Skeletal muscle tissue (tissue), 3 donors: ENCODE measurements at regions not wholly inside any gene's neighbourhood (a gene's known extent, or its start where the extent isn't known, plus 50 kb on each side); places are given as distances from the start of the nearest gene placed in this dataset.

Source experiments
- H3K27ac ChIP-seq: one replicate; pipeline ENCODE4 v1.7.0; 2013; ENCODE audit warnings: mild to moderate bottlenecking, low read depth, low read length, inconsistent platforms
- H3K27me3 ChIP-seq, 3 donors: one replicate each; pipeline ENCODE4 v1.7.0; 2013; ENCODE audit warnings: low read length in 3 of 3; ENCODE audit not compliant: control insufficient read depth in 3 of 3, insufficient read depth in 3 of 3
- H3K36me3 ChIP-seq, 3 donors: one replicate each; pipeline ENCODE4 v1.7.0; 2013; ENCODE audit warnings: low read length in 3 of 3; ENCODE audit not compliant: control insufficient read depth in 3 of 3, insufficient read depth in 3 of 3
- H3K4me1 ChIP-seq, 3 donors: one replicate each; pipeline ENCODE4 v1.7.0; 2013; ENCODE audit warnings: low read length in 3 of 3, mild to moderate bottlenecking in 3 of 3; ENCODE audit not compliant: control insufficient read depth in 3 of 3, insufficient read depth in 3 of 3
- H3K4me3 ChIP-seq, 3 donors: one replicate each; pipeline ENCODE4 v1.7.0; 2013; ENCODE audit warnings: low read length in 3 of 3
- H3K9ac ChIP-seq, 3 donors: one replicate each; pipeline ENCODE4 v1.7.0; 2013; ENCODE audit warnings: low read length in 3 of 3, mild to moderate bottlenecking in 3 of 3, moderate library complexity in 2 of 3, low read depth in 1 of 3
- H3K9me3 ChIP-seq, 3 donors: one replicate each; pipeline ENCODE4 v1.7.0; 2013; ENCODE audit warnings: low read length in 3 of 3; ENCODE audit not compliant: control insufficient read depth in 3 of 3
- donor health status: Osteomylitis.

DNA sequence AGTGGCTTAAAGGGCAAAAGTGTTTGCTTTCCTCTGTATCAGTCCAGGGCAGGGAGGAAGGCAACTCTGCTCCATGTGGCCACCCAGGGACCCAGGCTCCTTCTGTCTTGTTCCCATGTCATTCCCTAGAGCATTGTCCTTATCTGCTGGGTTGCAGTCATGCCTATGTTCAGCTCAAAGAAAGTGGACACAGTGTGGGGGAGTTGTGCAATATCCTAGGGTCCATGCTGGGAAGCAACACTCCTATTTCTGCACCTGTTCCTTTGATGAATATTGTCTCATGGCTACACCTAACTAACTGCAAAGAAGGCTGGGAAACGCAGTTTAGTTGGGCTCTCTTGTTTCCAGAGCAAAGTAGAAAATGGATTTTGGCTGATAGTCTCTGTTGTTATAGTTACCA, 107.0 kb upstream of the OTUD4 start:
- Histone ChIP-seq H3K4me1 (peaks cover 9 to 21% (median 12%) of the 10 kb centered on the region in 3 donors), H3K4me3 (no peak overlapping the region), H3K9ac (no peak overlapping the region), H3K27me3 (no peaks in the 10 kb centered on the region), H3K9me3 (peaks cover 0 to 4% (median 0%) of the 10 kb centered on the region in 3 donors), H3K36me3 (no peaks in the 10 kb centered on the region), H3K27ac (no peak overlapping the region)

DNA sequence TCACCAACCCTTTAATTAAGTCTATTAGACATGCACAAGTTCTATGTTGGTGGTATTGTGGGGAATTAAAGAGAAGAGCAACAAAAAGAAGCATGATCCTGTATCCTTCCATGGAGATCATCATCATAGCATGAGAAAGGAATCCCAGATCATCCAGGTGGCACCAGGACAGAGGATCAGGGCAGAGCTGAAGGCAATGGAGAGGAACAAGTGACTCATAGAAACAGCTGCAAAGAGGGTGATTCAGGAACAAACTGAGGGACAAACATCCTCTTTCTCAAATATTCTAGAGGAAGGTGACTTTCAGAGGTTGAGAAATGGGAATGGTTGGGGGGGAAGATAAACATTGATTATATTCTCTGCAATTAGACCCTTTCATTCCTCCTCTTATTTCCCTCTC, 105.5 kb upstream of the OTUD4 start:
- H3K27ac ChIP-seq, result no peak overlapping the region
- no peak overlapping the region for H3K4me3 ChIP-seq
- H3K9ac ChIP-seq, result no peak overlapping the region
- H3K9me3 ChIP-seq, result peaks cover 0 to 4% (median 0%) of the 10 kb centered on the region in 3 donors
- peaks cover 9 to 21% (median 12%) of the 10 kb centered on the region in 3 donors for H3K4me1 ChIP-seq
- H3K36me3 ChIP-seq, result no peaks in the 10 kb centered on the region
- H3K27me3 ChIP-seq, result no peaks in the 10 kb centered on the region

DNA sequence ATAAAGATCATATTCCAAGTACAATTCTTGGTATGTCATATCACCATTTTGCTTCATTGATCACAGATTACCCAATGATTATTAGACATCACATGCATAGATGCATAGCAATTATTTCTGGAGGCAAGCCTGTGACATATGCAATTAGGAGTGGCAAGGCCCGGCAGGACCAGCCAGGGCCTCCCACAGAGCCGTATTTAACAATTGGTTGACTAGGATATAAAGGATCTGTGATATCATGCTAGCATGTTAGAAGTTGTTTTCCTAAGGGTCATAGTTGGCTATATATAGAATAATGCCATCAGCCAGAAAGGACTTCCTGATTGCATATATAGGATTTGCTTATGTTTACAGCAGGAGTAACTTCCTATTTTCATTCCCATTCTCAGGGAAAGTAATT, 103.5 kb upstream of the OTUD4 start:
- no peak overlapping the region for H3K4me3 ChIP-seq
- no peak overlapping the region for H3K27ac ChIP-seq
- no peaks in the 10 kb centered on the region for H3K36me3 ChIP-seq
- H3K4me1 ChIP-seq, result peaks cover under 1 to 13% (median 9%) of the 10 kb centered on the region in 3 donors
- H3K27me3 ChIP-seq, result no peaks in the 10 kb centered on the region
- H3K9ac ChIP-seq, result no peak overlapping the region
- peaks cover 0 to 4% (median 0%) of the 10 kb centered on the region in 3 donors for H3K9me3 ChIP-seq

DNA sequence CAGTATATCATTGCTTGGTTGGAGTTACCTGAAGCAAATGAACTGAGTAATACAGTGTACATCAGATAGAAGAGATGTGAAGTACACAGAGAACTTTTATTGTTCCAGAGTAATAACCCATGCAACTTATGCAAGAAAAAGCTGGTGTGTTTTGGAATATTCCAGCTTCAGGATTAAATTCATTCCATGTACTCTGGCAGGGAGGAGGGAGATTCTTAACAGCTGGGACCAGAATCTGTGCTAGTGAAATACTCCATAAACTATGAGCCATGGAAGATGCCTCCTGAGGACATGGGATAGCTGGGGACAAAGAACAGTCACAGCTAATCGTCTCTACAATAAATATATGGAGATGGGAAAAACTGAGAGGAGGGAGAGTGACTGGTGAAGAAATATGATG, 101.6 kb upstream of the OTUD4 start:
- no peak overlapping the region for H3K27ac ChIP-seq
- no peaks in the 10 kb centered on the region for H3K27me3 ChIP-seq
- no peak overlapping the region for H3K9ac ChIP-seq
- no peak overlapping the region for H3K4me3 ChIP-seq
- no peaks in the 10 kb centered on the region for H3K9me3 ChIP-seq
- H3K4me1 ChIP-seq, result peaks cover 5 to 17% (median 5%) of the 10 kb centered on the region in 3 donors
- no peaks in the 10 kb centered on the region for H3K36me3 ChIP-seq

GRCh38 chr4:145281224-145281623, 100.8 kb upstream of the OTUD4 start:
- H3K4me1 ChIP-seq, result peaks cover 5 to 17% (median 5%) of the 10 kb centered on the region in 3 donors
- no peaks in the 10 kb centered on the region for H3K9me3 ChIP-seq
- H3K27ac ChIP-seq, result no peak overlapping the region
- no peaks in the 10 kb centered on the region for H3K36me3 ChIP-seq
- H3K9ac ChIP-seq, result no peak overlapping the region
- no peak overlapping the region for H3K4me3 ChIP-seq
- no peaks in the 10 kb centered on the region for H3K27me3 ChIP-seq

DNA sequence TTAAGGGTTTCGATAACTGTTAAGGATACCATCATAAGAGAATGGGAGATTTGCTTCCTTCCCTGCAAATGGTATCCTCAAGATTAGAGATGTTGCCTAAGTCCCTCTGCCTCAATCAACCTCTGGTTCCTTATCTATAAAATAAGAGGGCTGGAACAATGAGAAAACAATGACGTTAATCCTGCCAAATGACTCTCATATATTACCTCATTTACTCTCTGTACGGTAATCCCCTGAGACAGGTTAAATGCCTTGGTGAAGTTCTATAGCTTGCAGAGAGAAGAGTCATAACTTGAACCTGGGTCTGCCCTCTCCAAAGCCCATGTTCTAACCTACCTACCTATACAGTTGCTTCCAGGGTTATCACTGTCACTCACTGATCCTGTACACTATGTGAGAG, 100.2 kb upstream of the OTUD4 start:
- Histone ChIP-seq H3K9me3 (no peaks in the 10 kb centered on the region), H3K27me3 (no peaks in the 10 kb centered on the region), H3K27ac (no peak overlapping the region), H3K9ac (no peak overlapping the region), H3K36me3 (no peaks in the 10 kb centered on the region), H3K4me3 (no peak overlapping the region), H3K4me1 (peaks cover 5 to 17% (median 5%) of the 10 kb centered on the region in 3 donors)

DNA sequence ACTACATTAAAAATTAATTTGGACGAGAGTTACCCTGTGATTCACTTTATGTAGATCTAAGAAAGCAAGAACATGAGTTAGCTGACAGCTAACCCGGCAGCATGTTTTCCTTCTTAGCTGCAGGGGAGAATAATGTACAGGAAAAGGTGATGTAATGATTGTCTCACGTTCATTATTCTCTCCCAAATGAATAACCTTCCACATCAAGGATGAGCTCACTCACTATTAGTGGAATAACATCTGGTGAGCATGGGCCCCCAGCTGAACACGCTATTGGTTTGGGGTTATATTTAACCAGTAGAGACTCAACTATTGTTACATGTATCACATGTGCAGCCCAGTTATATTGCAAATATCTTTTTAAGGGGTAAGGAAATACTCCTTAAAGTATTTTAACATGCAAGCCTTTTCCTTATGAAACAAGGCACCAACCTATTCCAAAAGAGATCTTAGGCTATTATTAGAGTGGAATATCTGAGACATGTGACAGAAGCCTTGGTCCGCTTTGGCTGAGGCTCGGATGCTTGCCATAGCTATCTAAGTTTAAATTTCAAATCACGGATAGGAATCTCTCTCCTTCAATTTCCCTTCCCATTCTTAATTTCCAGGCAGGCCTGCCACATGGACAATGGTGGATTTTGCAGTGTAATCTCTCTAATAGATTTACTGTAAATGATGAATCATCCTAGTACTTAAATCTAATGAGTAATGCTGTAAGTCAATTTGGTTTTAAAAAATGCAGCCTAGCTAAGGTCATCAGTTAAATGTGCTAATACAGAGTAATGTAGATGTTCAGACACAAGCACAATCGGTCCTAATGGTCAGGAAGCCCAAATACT, 99.0 kb upstream of the OTUD4 start:
- Histone ChIP-seq H3K27me3 (no peaks in the 10 kb centered on the region), H3K9ac (peak overlapping the region; percentile 47 to 66 (median 51)), H3K27ac (peak overlapping the region; percentile 89), H3K4me1 (peaks cover 5 to 17% (median 5%) of the 10 kb centered on the region in 3 donors), H3K36me3 (no peaks in the 10 kb centered on the region), H3K4me3 (peak overlapping the region in 2 of 3 donors; percentile 23 to 31), H3K9me3 (no peaks in the 10 kb centered on the region)

- Histone ChIP-seq H3K4me1 (peaks cover 5 to 17% (median 5%) of the 10 kb centered on the region in 3 donors), H3K4me3 (peak overlapping the region in 2 of 3 donors; percentile 23 to 31), H3K27me3 (no peaks in the 10 kb centered on the region), H3K36me3 (no peaks in the 10 kb centered on the region), H3K27ac (peak overlapping the region; percentile 89), H3K9me3 (no peaks in the 10 kb centered on the region), H3K9ac (peak overlapping the region; percentile 47 to 66 (median 51))
These were observed 98.1 kb upstream of the OTUD4 start for GRCh38 chr4:145278341-145279121.

- Histone ChIP-seq H3K4me3 (no peak overlapping the region), H3K9me3 (no peaks in the 10 kb centered on the region), H3K27ac (no peak overlapping the region), H3K36me3 (no peaks in the 10 kb centered on the region), H3K4me1 (peaks cover 5 to 17% (median 5%) of the 10 kb centered on the region in 3 donors), H3K27me3 (no peaks in the 10 kb centered on the region), H3K9ac (no peak overlapping the region)
These were observed 96.6 kb upstream of the OTUD4 start for GRCh38 chr4:145277011-145277410.

DNA sequence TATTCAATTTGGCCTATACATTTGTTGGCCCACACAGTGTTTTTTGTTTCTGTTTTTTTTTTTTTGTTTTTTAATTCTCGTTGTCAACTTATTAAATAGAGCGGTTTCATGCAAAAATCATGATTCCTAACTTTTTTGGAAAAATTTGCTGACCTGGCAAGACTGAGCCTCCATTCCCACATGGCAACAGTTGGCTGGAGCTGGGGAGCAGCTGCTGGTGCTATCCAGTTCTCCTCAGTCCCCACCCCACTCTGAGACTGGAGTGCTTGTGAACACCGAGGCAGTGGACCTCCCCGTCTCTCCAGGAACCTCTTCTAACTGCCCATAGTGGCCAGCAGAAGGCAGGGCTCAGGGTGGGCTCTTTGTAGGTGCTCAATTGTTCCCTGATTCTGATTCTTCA, 95.7 kb upstream of the OTUD4 start:
- H3K4me1 ChIP-seq, result peaks cover 5 to 17% (median 5%) of the 10 kb centered on the region in 3 donors
- no peak overlapping the region for H3K4me3 ChIP-seq
- H3K9me3 ChIP-seq, result no peaks in the 10 kb centered on the region
- H3K36me3 ChIP-seq, result no peaks in the 10 kb centered on the region
- H3K9ac ChIP-seq, result no peak overlapping the region
- no peak overlapping the region for H3K27ac ChIP-seq
- H3K27me3 ChIP-seq, result no peaks in the 10 kb centered on the region
